Spleen (tissue), 7 donors: ENCODE measurements at regions not wholly inside any gene's neighbourhood (a gene's known extent, or its start where the extent isn't known, plus 50 kb on each side); places are given as distances from the start of the nearest gene placed in this dataset.

Experiments
- CTCF ChIP-seq, 11 experiments: fragments of 200-600 bp in 7 of 11; fragments of 450-650 bp in 4 of 11; sonication (generic) in 4 of 11; IDR thresholded peaks in 8 of 11; conservative IDR thresholded peaks in 3 of 11; 1 replicate in 7 of 11; 2 replicates in 4 of 11; pipeline versions ENCODE4 v1.4.0 to v1.8.0; 2016 to 2021; ENCODE audit warnings: antibody characterized with exemption in 11 of 11, inconsistent platforms in 4 of 11, mild to moderate bottlenecking in 1 of 11
- POLR2A ChIP-seq, 3 donors: fragments of 450-650 bp; IDR thresholded peaks; one replicate each; pipeline ENCODE4 v1.5.1; 2017; ENCODE audit warnings: antibody characterized with exemption in 3 of 3, mild to moderate bottlenecking in 1 of 3
- POLR2AphosphoS5 ChIP-seq, 3 donors: sonication (generic); formaldehyde crosslinking; IDR thresholded peaks; one replicate each; pipeline ENCODE4 v1.5.1; 2017; ENCODE audit warnings: antibody characterized with exemption in 3 of 3
- donor health status: DM: no; HTN: no; CAD: no; lungs with moderate emphysema.
- donor health status: DM: no; HTN: no; CAD: no.
- donor health status: DM: no; HTN: no; CAD: no.

DNA sequence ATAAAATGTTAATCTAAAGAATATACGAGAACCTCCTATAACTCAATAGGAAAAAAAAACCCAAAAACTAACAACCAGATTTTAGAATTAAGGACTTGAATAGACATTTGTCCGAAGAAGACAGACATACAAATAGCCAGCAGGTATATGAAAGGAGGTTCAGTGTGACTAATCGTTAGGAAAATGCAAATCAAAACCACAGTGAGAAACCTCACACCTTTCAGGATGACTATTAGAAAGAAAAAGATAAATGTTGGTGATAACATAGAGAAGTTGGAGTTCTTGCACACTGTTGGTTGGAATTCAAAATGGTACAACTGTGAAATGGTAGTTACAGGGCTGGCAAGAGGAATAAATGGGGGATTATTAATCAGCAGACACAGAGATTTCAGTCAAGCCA, 339.0 kb downstream of the TMEM114 start:
- TF ChIP-seq CTCF (IDR thresholded peaks at IDR 0.05 in 8 of 11, conservative IDR thresholded peaks at IDR 0.05 in 3 of 11) (no peak), POLR2AphosphoS5 (IDR thresholded peaks at IDR 0.05) (no peak), POLR2A (IDR thresholded peaks at IDR 0.05) (no peak)
